Peyer's patch (tissue), 4 donors: ENCODE measurements at regions not wholly inside any gene's neighbourhood (a gene's known extent, or its start where the extent isn't known, plus 50 kb on each side); places are given as distances from the start of the nearest gene placed in this dataset.

Source experiments
- POLR2A ChIP-seq, 2 donors: fragments of 450-650 bp; IDR thresholded peaks; one replicate each; pipeline ENCODE4 v1.5.1; 2017; ENCODE audit warnings: antibody characterized with exemption in 2 of 2, mild to moderate bottlenecking in 2 of 2, moderate library complexity in 2 of 2
- TF ChIP-seq, protein P1 (sequence below), 6 experiments: fragments of 450-650 bp in 4 of 6; fragments of 200-600 bp in 2 of 6; sonication (generic) in 1 of 6; IDR thresholded peaks; one replicate each; pipeline ENCODE4 v1.5.1; 2017 to 2019; ENCODE audit warnings: antibody characterized with exemption in 6 of 6, mild to moderate bottlenecking in 3 of 6, moderate library complexity in 1 of 6

DNA sequence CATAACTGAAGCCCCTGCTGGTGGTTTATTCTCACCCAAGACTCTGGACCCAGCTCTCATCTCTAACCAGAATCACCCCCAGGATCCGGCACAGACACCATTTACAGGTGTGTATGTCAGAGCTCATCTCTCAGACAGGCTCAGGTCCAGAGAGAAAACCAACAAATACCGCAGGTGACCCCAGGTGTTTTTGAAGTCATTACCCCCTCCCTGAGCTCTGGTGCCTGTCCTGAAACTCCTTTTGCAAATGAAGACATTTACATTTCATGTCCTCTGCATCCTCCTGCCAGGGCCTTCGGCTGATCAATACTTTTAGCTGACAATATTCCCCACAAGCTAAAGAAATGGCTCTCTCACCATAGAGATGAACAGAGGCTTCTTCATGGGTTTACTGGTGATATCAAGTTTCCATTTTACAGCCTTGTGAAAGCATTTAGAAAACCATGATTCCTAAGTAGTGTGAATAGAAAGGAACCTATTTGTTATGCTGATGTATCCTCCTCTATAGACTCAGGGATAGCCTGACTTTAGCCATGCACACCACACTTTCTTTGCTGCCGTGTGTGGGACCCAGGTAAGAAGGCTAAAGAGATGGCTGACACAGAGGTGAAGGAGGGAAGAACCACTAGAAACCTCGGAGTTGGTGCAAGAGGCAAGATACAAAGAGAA, 131.3 kb downstream of the KCTD15 start:
- TF ChIP-seq, protein P1, sequence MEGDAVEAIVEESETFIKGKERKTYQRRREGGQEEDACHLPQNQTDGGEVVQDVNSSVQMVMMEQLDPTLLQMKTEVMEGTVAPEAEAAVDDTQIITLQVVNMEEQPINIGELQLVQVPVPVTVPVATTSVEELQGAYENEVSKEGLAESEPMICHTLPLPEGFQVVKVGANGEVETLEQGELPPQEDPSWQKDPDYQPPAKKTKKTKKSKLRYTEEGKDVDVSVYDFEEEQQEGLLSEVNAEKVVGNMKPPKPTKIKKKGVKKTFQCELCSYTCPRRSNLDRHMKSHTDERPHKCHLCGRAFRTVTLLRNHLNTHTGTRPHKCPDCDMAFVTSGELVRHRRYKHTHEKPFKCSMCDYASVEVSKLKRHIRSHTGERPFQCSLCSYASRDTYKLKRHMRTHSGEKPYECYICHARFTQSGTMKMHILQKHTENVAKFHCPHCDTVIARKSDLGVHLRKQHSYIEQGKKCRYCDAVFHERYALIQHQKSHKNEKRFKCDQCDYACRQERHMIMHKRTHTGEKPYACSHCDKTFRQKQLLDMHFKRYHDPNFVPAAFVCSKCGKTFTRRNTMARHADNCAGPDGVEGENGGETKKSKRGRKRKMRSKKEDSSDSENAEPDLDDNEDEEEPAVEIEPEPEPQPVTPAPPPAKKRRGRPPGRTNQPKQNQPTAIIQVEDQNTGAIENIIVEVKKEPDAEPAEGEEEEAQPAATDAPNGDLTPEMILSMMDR (IDR thresholded peaks at IDR 0.05), result no peak
- TF ChIP-seq POLR2A (IDR thresholded peaks at IDR 0.05), result no peak
